PC-9 (cell line): ENCODE measurements at regions not wholly inside any gene's neighbourhood (a gene's known extent, or its start where the extent isn't known, plus 50 kb on each side); places are given as distances from the start of the nearest gene placed in this dataset.

Experiments
- BruUV-seq: library from RNA; stranded (reverse); fragments of 400-500 nt; replicated peaks from 2 replicates; lab custom pipeline; 2021; lab: Mats Ljungman, UMichigan
- CTCF ChIA-PET: fragments of 300-600 bp; sonication (Branson Sonifier 250); formaldehyde crosslinking; loops from one replicate; lab custom pipeline; 2022; ENCODE audit warnings: antibody characterized with exemption; lab: Charles Lee
- POLR2A ChIA-PET: fragments of 300-600 bp; sonication (Branson Sonifier 250); formaldehyde crosslinking; loops from one replicate; lab custom pipeline; 2022; ENCODE audit warnings: antibody characterized with exemption; ENCODE audit not compliant: unreplicated experiment; lab: Charles Lee
- DNase-seq, 2 experiments: peaks; one replicate each; pipeline versions ENCODE4 v3.0.0 to v3.0.0-alpha.2; 2015 to 2022; ENCODE audit warnings: mixed read lengths in 1 of 2
- H2AFZ ChIP-seq: fragments of 200-600 bp; sonication (generic); 2 replicates; pipeline ENCODE4 v1.8.1; 2017; ENCODE audit warnings: antibody characterized with exemption
- H3F3A ChIP-seq: fragments of 200-600 bp; sonication (generic); 2 replicates; pipeline ENCODE4 v1.8.1; 2017; ENCODE audit warnings: antibody characterized with exemption, mild to moderate bottlenecking, low read depth; ENCODE audit not compliant: insufficient read depth
- H3K27ac ChIP-seq: fragments of 200-600 bp; sonication (generic); 2 replicates; pipeline ENCODE4 v1.6.1; 2016; ENCODE audit warnings: mixed run types
- H3K27me3 ChIP-seq: fragments of 200-600 bp; sonication (generic); 2 replicates; pipeline ENCODE4 v1.6.1; 2016; ENCODE audit warnings: low read depth, mixed run types; ENCODE audit not compliant: insufficient read depth
- H3K36me3 ChIP-seq: fragments of 200-600 bp; sonication (generic); 2 replicates; pipeline ENCODE4 v1.6.1; 2016; ENCODE audit warnings: low read depth, mixed run types
- H3K4me1 ChIP-seq: fragments of 200-600 bp; sonication (generic); replicated peaks from 2 replicates; pipeline ENCODE4 v1.6.1; 2016; ENCODE audit warnings: mixed run types; ENCODE audit not compliant: insufficient read depth
- H3K4me2 ChIP-seq: fragments of 200-600 bp; sonication (generic); 2 replicates; pipeline ENCODE4 v1.6.1; 2017; ENCODE audit warnings: mixed run types
- H3K4me3 ChIP-seq: fragments of 200-600 bp; sonication (generic); 2 replicates; pipeline ENCODE4 v1.6.1; 2016; ENCODE audit warnings: mixed run types
- H3K79me2 ChIP-seq: fragments of 200-600 bp; sonication (generic); 2 replicates; pipeline ENCODE4 v1.6.1; 2017; ENCODE audit warnings: low read depth, mixed run types
- H3K9me2 ChIP-seq: fragments of 200-600 bp; sonication (generic); 2 replicates; pipeline ENCODE4 v1.8.1; 2017; ENCODE audit warnings: mild to moderate bottlenecking; ENCODE audit not compliant: insufficient read depth
- H3K9me3 ChIP-seq: fragments of 200-600 bp; sonication (generic); 2 replicates; pipeline ENCODE4 v1.8.1; 2016; ENCODE audit warnings: low read depth; ENCODE audit not compliant: insufficient read depth
- H4K20me1 ChIP-seq: fragments of 200-600 bp; sonication (generic); 2 replicates; pipeline ENCODE4 v1.8.1; 2017; ENCODE audit not compliant: insufficient read depth
- CTCF ChIP-seq: fragments of 200-600 bp; sonication (generic); conservative IDR thresholded peaks from 2 replicates; pipeline ENCODE4 v1.6.1; 2017; ENCODE audit warnings: mixed run types, antibody characterized with exemption, mild to moderate bottlenecking, moderate library complexity
- EZH2 ChIP-seq: fragments of 200-600 bp; sonication (generic); IDR thresholded peaks from 2 replicates; pipeline ENCODE4 v1.8.0; 2017; ENCODE audit warnings: antibody characterized with exemption, low read depth
- intact Hi-C: fragments of 100-400 bp; cut with micrococcal nuclease; formaldehyde crosslinking; loops from one replicate; pipeline ENCODE4 v1.10.0; 2022; ENCODE audit not compliant: unreplicated experiment

GRCh38 chr5:174414315-174414710 lies 310.1 kb upstream of the MSX2 start:
- Histone ChIP-seq H2AFZ (no peak overlapping the region), H3K27ac (no peak overlapping the region), H3K4me2 (no peak overlapping the region), H3K79me2 (no peaks in the 10 kb centered on the region), H3K4me3 (no peak overlapping the region), H4K20me1 (no peaks in the 10 kb centered on the region), H3K9me3 (no peaks in the 10 kb centered on the region), H3K36me3 (no peaks in the 10 kb centered on the region), H3F3A (peaks cover 6% of the 10 kb centered on the region; the same call in 1 of the 2 replicates), H3K27me3 (peaks cover 15% of the 10 kb centered on the region; the same call in 1 of the 2 replicates), H3K9me2 (no peaks in the 10 kb centered on the region), H3K4me1 (0 out of 2 replicates have a peak, but pooled peaks cover 10% of the 10 kb centered on the region)
- TF ChIP-seq CTCF (no peak), EZH2 (no peak)
- no peak for DNase-seq
- ChIA-PET POLR2A (no interaction called here), CTCF (interaction anchor here (1.2 kb wide), 1 partner anchor 379 kb away, joined by 3 read pairs; no protein-coding TSS in a partner anchor)
- intact Hi-C loops = no loop called here
- no TSS peak for BruUV-seq

- Histone ChIP-seq H3K79me2 (no peaks in the 10 kb centered on the region), H3K4me2 (peak overlapping the region; percentile 34), H2AFZ (no peak overlapping the region), H3K9me2 (no peaks in the 10 kb centered on the region), H3K27ac (no peak overlapping the region), H3K9me3 (no peaks in the 10 kb centered on the region), H3K4me1 (no peaks in the 10 kb centered on the region), H4K20me1 (no peaks in the 10 kb centered on the region), H3K27me3 (peaks cover 43% of the 10 kb centered on the region), H3K36me3 (no peaks in the 10 kb centered on the region), H3K4me3 (no peak overlapping the region), H3F3A (no peaks in the 10 kb centered on the region)
- DNase-seq = no peak
- ChIA-PET CTCF (interaction anchor here (0.6 to 1.4 kb wide), 3 partner anchors 92 to 1107 kb away, joined by 4 to 8 read pairs (median 6); no protein-coding TSS in a partner anchor), POLR2A (no interaction called here)
- BruUV-seq = no TSS peak
- TF ChIP-seq EZH2 = no peak
- no peak for TF ChIP-seq CTCF
- intact Hi-C loops = loop anchor here (1.0 to 5.0 kb wide), 4 partner anchors 92 to 517 kb away; no protein-coding TSS in a partner anchor
Observed at GRCh38 chr5:174418809-174419539, 305.4 kb upstream of the MSX2 start.

GRCh38 chr5:174419540-174420132 lies 304.7 kb upstream of the MSX2 start:
- no peaks in the 10 kb centered on the region for H3F3A ChIP-seq
- peak; percentile 62 to 82 for DNase-seq
- H3K36me3 ChIP-seq = no peaks in the 10 kb centered on the region
- no TSS peak for BruUV-seq
- no peak overlapping the region for H3K27ac ChIP-seq
- TF ChIP-seq EZH2 (no peak), CTCF (peak; percentile 89)
- intact Hi-C loops = loop anchor here (1.0 to 5.0 kb wide), 4 partner anchors 92 to 517 kb away; no protein-coding TSS in a partner anchor
- peaks cover 48% of the 10 kb centered on the region for H3K27me3 ChIP-seq
- H3K4me3 ChIP-seq = no peak overlapping the region
- peak overlapping the region; percentile 34 for H3K4me2 ChIP-seq
- H2AFZ ChIP-seq = no peak overlapping the region
- ChIA-PET POLR2A (interaction anchor here (0.6 kb wide), 1 partner anchor 10 kb away, joined by 6 read pairs; no protein-coding TSS in a partner anchor), CTCF (interaction anchor here (0.5 to 1.4 kb wide), 6 partner anchors 17 to 1438 kb away, joined by 3 to 8 read pairs (median 5); no protein-coding TSS in a partner anchor)
- no peaks in the 10 kb centered on the region for H3K79me2 ChIP-seq
- H4K20me1 ChIP-seq = no peaks in the 10 kb centered on the region
- no peaks in the 10 kb centered on the region for H3K9me3 ChIP-seq
- H3K4me1 ChIP-seq = no peaks in the 10 kb centered on the region
- H3K9me2 ChIP-seq = no peaks in the 10 kb centered on the region
